GM18507 (cell line): ENCODE measurements at regions not wholly inside any gene's neighbourhood (a gene's known extent, or its start where the extent isn't known, plus 50 kb on each side); places are given as distances from the start of the nearest gene placed in this dataset.
"Not testable (repeated sequence)": the region's sequence is repeated elsewhere in the genome, so short reads cannot be mapped to it uniquely, and the experiment has no call there.

Experiments used
- DNase-seq: peaks from one replicate; pipeline ENCODE4 v3.0.0; 2011; ENCODE audit warnings: low read depth; ENCODE audit not compliant: insufficient read length; ENCODE audit errors: extremely low spot score
- FAIRE-seq: peaks from 2 replicates; lab custom pipeline; 2011; peaks lifted over from hg19 to GRCh38; lab: Jason Lieb, UNC

- FAIRE-seq, DNase-seq: not testable (repeated sequence)
Observed at GRCh38 chr20:25761046-25761445, 64.4 kb upstream of the ZNF337 start.

- DNase-seq (peak; percentile 28), FAIRE-seq (no peak)
Observed at GRCh38 chr20:25750765-25751696, 54.4 kb upstream of the ZNF337 start.

- FAIRE-seq (no peak), DNase-seq (no peak)
Observed at GRCh38 chr20:25750220-25750764, 53.6 kb upstream of the ZNF337 start.

GRCh38 chr20:25749649-25750048 lies 53.0 kb upstream of the ZNF337 start:
- FAIRE-seq (no peak), DNase-seq (no peak)
